ENCODE measurements at regions not wholly inside any gene's neighbourhood (a gene's known extent, or its start where the extent isn't known, plus 50 kb on each side); places are given as distances from the start of the nearest gene placed in this dataset.

DNA sequence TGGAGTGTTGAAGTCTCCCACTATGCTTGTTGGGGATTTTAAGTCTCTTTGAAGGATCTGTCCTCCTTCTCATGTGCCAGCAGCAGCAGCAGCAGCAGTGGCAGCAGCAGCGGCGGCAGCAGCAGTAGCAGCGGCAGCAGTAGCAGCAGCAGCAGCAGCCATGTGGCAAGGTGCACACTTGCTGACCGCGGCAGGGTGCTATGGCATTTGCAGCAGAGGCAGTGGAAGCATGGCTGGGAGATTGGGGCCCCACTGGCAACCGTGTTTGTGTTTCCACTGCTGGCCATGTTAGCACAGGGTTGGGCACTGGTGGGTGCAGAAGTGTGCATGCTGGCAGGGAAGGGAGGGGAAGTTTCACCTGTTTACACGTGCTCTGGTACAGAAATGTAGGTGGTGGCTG, 280.1 kb downstream of the NUP35 start:
- TF ChIP-seq RAD21 (IDR thresholded peaks at IDR 0.05; ENCODE audit: low read depth) (no peak), CREB1 (IDR thresholded peaks at IDR 0.05; ENCODE audit: low read depth) (no peak), EP300 (IDR thresholded peaks at IDR 0.05; ENCODE audit: borderline replicate concordance) (no peak), ZBTB7A (IDR thresholded peaks at IDR 0.05; ENCODE audit: low read depth) (no peak), EGR1 (IDR thresholded peaks at IDR 0.05) (no peak), YY1 (IDR thresholded peaks at IDR 0.05; ENCODE audit: low read depth) (no peak)
- TF ChIP-seq, protein P1, sequence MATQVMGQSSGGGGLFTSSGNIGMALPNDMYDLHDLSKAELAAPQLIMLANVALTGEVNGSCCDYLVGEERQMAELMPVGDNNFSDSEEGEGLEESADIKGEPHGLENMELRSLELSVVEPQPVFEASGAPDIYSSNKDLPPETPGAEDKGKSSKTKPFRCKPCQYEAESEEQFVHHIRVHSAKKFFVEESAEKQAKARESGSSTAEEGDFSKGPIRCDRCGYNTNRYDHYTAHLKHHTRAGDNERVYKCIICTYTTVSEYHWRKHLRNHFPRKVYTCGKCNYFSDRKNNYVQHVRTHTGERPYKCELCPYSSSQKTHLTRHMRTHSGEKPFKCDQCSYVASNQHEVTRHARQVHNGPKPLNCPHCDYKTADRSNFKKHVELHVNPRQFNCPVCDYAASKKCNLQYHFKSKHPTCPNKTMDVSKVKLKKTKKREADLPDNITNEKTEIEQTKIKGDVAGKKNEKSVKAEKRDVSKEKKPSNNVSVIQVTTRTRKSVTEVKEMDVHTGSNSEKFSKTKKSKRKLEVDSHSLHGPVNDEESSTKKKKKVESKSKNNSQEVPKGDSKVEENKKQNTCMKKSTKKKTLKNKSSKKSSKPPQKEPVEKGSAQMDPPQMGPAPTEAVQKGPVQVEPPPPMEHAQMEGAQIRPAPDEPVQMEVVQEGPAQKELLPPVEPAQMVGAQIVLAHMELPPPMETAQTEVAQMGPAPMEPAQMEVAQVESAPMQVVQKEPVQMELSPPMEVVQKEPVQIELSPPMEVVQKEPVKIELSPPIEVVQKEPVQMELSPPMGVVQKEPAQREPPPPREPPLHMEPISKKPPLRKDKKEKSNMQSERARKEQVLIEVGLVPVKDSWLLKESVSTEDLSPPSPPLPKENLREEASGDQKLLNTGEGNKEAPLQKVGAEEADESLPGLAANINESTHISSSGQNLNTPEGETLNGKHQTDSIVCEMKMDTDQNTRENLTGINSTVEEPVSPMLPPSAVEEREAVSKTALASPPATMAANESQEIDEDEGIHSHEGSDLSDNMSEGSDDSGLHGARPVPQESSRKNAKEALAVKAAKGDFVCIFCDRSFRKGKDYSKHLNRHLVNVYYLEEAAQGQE (IDR thresholded peaks at IDR 0.05; ENCODE audit: low read depth) = no peak
- TF ChIP-seq, protein P2, sequence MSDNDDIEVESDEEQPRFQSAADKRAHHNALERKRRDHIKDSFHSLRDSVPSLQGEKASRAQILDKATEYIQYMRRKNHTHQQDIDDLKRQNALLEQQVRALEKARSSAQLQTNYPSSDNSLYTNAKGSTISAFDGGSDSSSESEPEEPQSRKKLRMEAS (IDR thresholded peaks at IDR 0.05) = no peak
